Neuronal stem cell (in vitro differentiated cells): ENCODE measurements at regions not wholly inside any gene's neighbourhood (a gene's known extent, or its start where the extent isn't known, plus 50 kb on each side); places are given as distances from the start of the nearest gene placed in this dataset.

Experiments used
- DNase-seq: peaks from one replicate; pipeline ENCODE4 v3.0.0-alpha.2; 2013; ENCODE audit warnings: low spot score
- H2AFZ ChIP-seq: one replicate; pipeline ENCODE4 v1.6.1; 2013; ENCODE audit warnings: mild to moderate bottlenecking, low read length, inconsistent platforms
- H2AK5ac ChIP-seq: 2 replicates; pipeline ENCODE4 v1.6.1; 2013; ENCODE audit warnings: low read depth, mild to moderate bottlenecking, inconsistent platforms, low read length, moderate library complexity, mixed read lengths
- H2BK120ac ChIP-seq: 2 replicates; pipeline ENCODE4 v1.6.1; 2013; ENCODE audit warnings: low read depth, mild to moderate bottlenecking, inconsistent platforms, low read length, moderate library complexity, mixed read lengths
- H2BK12ac ChIP-seq: one replicate; pipeline ENCODE4 v1.6.1; 2013; ENCODE audit warnings: low read length, inconsistent platforms
- H2BK15ac ChIP-seq: 2 replicates; pipeline ENCODE4 v1.6.1; 2013; ENCODE audit warnings: mild to moderate bottlenecking, low read length, inconsistent platforms, mixed read lengths
- H2BK5ac ChIP-seq: one replicate; pipeline ENCODE4 v1.6.1; 2013; ENCODE audit warnings: inconsistent platforms, mild to moderate bottlenecking, low read length, moderate library complexity
- H3K14ac ChIP-seq: one replicate; pipeline ENCODE4 v1.6.1; 2013; ENCODE audit warnings: low read length, inconsistent platforms
- H3K18ac ChIP-seq: 2 replicates; pipeline ENCODE4 v1.6.1; 2013; ENCODE audit warnings: low read length, inconsistent platforms
- H3K23ac ChIP-seq: 2 replicates; pipeline ENCODE4 v1.6.1; 2013; ENCODE audit warnings: low read depth, mild to moderate bottlenecking, mixed read lengths, low read length, inconsistent platforms; ENCODE audit not compliant: poor library complexity
- H3K27ac ChIP-seq: replicated peaks from 3 replicates; pipeline ENCODE4 v1.5.1; 2013; ENCODE audit warnings: low read length, inconsistent platforms
- H3K27me3 ChIP-seq, 3 experiments: 2 replicates each; pipeline ENCODE4 v1.6.1; 2013; ENCODE audit warnings: low read length in 3 of 3, mild to moderate bottlenecking in 2 of 3, inconsistent platforms in 1 of 3, low read depth in 1 of 3, mixed read lengths in 1 of 3, moderate library complexity in 1 of 3; ENCODE audit not compliant: control insufficient read depth in 3 of 3, insufficient read depth in 3 of 3
- H3K36me3 ChIP-seq, 2 donors: replicated peaks in 1 of 2; 2 replicates each; pipeline ENCODE4 v1.6.1; 2013; ENCODE audit warnings: low read length in 2 of 2; ENCODE audit not compliant: control insufficient read depth in 2 of 2, insufficient read depth in 2 of 2
- H3K4ac ChIP-seq: 2 replicates; pipeline ENCODE4 v1.6.1; 2013; ENCODE audit warnings: inconsistent platforms, mild to moderate bottlenecking, low read length, moderate library complexity
- H3K4me1 ChIP-seq, 2 donors: 1 replicate in 1 of 2; 2 replicates in 1 of 2; pipeline ENCODE4 v1.6.1; 2013; ENCODE audit warnings: low read length in 2 of 2, low read depth in 1 of 2; ENCODE audit not compliant: control insufficient read depth in 2 of 2, insufficient read depth in 1 of 2
- H3K4me2 ChIP-seq: one replicate; pipeline ENCODE4 v1.6.1; 2013; ENCODE audit warnings: mild to moderate bottlenecking, low read length, inconsistent platforms; ENCODE audit not compliant: insufficient read depth, poor library complexity, severe bottlenecking
- H3K4me3 ChIP-seq, 2 donors: 2 replicates each; pipeline ENCODE4 v1.5.1; 2013; ENCODE audit warnings: low read length in 2 of 2, mild to moderate bottlenecking in 2 of 2, inconsistent platforms in 1 of 2, moderate library complexity in 1 of 2
- H3K79me1 ChIP-seq: one replicate; pipeline ENCODE4 v1.6.1; 2013; ENCODE audit warnings: low read depth, mild to moderate bottlenecking, inconsistent platforms, low read length, moderate library complexity
- H3K9ac ChIP-seq: one replicate; pipeline ENCODE4 v1.6.1; 2013; ENCODE audit warnings: mild to moderate bottlenecking, low read depth, low read length, inconsistent platforms; ENCODE audit not compliant: poor library complexity
- H3K9me3 ChIP-seq, 2 donors: replicated peaks in 1 of 2; 2 replicates each; pipeline versions ENCODE3 to v1.6.1; 2013; ENCODE audit warnings: low read length in 2 of 2, mild to moderate bottlenecking in 2 of 2, inconsistent platforms in 1 of 2, low read depth in 1 of 2, mixed read lengths in 1 of 2, moderate library complexity in 1 of 2; ENCODE audit not compliant: control insufficient read depth in 2 of 2, insufficient read depth in 1 of 2
- H4K8ac ChIP-seq: one replicate; pipeline ENCODE4 v1.6.1; 2013; ENCODE audit warnings: low read depth, mild to moderate bottlenecking, inconsistent platforms, low read length, moderate library complexity
- H4K91ac ChIP-seq: one replicate; pipeline ENCODE4 v1.6.1; 2013; ENCODE audit warnings: low read length, low read depth, mild to moderate bottlenecking, inconsistent platforms; ENCODE audit not compliant: poor library complexity
- whole genome bisulfite sequencing, 2 donors: extraction: QIAGEN DNeasy Blood & Tissue Kit; methylation state at CpG; one replicate each; pipeline ENCODE4 v1.1.7; 2013; ENCODE audit warnings: missing lambda C conversion rate in 2 of 2, mixed read lengths in 1 of 2; ENCODE audit not compliant: insufficient read length in 2 of 2, insufficient replicate concordance in 1 of 2; ENCODE audit errors: extremely low coverage in 2 of 2; 5-methylcytosine and 5-hydroxymethylcytosine counted together

DNA sequence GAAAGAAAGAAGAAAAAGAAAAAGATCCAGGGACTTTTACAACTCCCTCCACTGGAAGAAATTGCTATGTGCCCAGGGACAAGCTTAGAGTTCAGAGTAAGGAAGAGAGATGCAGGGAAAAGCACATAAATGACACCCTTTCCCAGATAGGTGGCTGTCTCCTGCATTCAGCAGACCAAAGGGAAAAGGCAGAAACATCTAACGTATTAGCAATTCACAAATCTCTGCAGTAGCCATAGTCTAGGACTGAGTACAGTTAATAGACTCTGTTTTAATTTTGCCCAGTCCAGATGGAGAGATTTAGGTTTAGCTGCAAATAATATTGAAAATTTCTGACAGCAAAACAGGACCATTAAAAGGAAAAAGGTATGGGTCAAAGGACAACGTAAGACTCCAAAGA, 71.3 kb upstream of the TNFRSF21 start:
- no peak overlapping the region for H3K27ac ChIP-seq
- no peak overlapping the region for H2BK12ac ChIP-seq
- no peak overlapping the region for H2BK15ac ChIP-seq
- H3K9me3 ChIP-seq = no peaks in the 10 kb centered on the region
- no peak overlapping the region for H3K4me2 ChIP-seq
- H3K79me1 ChIP-seq = no peaks in the 10 kb centered on the region
- H3K27me3 ChIP-seq = no peaks in the 10 kb centered on the region
- no peak overlapping the region for H3K9ac ChIP-seq
- no peak overlapping the region for H3K23ac ChIP-seq
- no peak overlapping the region for H3K4me3 ChIP-seq
- H2AFZ ChIP-seq = no peak overlapping the region
- no peak overlapping the region for H3K14ac ChIP-seq
- no peak overlapping the region for H3K18ac ChIP-seq
- no peak overlapping the region for H3K4ac ChIP-seq
- H3K36me3 ChIP-seq = no peaks in the 10 kb centered on the region
- H2BK120ac ChIP-seq = no peak overlapping the region
- WGBS, 2 donors = no CpG with 5 or more reads among the region's 2 CpGs
- H4K8ac ChIP-seq = no peak overlapping the region
- DNase-seq = no peak
- no peak overlapping the region for H4K91ac ChIP-seq
- H2AK5ac ChIP-seq = no peak overlapping the region
- H2BK5ac ChIP-seq = no peak overlapping the region
- H3K4me1 ChIP-seq = no peaks in the 10 kb centered on the region

- no CpG with 5 or more reads among the region's 1 CpG for WGBS, 2 donors
Measured at GRCh38 chr6:47383360-47383759, 73.7 kb upstream of the TNFRSF21 start.

DNA sequence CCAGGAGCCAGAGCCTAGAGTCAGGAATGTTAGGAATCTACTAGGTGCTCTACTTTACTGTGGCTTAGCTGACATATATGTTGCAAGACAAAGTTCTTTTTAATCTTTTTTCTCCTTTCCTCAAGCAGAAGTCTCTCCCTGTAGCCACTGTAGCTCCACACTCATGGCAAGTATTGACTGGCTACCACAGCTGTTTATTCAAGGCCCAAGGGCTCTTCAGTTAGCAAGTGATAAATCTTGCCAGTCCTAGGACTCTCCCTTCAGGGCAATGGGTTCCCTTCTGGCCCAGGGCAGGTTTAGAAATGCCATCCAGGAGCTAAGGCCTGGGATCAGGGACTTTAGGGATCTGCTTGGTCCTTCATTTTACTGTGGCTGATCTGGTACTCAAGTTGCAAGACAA, 82.0 kb upstream of the TNFRSF21 start:
- Histone ChIP-seq H3K27me3 (no peaks in the 10 kb centered on the region), H3K4me2 (no peak overlapping the region), H2BK15ac (no peak overlapping the region), H3K14ac (no peak overlapping the region), H3K9me3 (no peaks in the 10 kb centered on the region), H2BK5ac (no peak overlapping the region), H3K36me3 (no peaks in the 10 kb centered on the region), H2BK120ac (no peak overlapping the region), H3K9ac (no peak overlapping the region), H3K79me1 (no peaks in the 10 kb centered on the region), H3K27ac (no peak overlapping the region), H2AK5ac (no peak overlapping the region), H3K18ac (no peak overlapping the region), H2BK12ac (no peak overlapping the region), H4K91ac (no peak overlapping the region), H3K4me1 (no peaks in the 10 kb centered on the region), H3K4ac (no peak overlapping the region), H4K8ac (no peak overlapping the region), H3K4me3 (no peak overlapping the region), H3K23ac (no peak overlapping the region), H2AFZ (no peak overlapping the region)
- no peak for DNase-seq

More at GRCh38 chr6:47383360-47383759, 73.7 kb upstream of the TNFRSF21 start:
- Histone ChIP-seq H4K91ac (no peak overlapping the region), H2BK15ac (no peak overlapping the region), H3K27me3 (no peaks in the 10 kb centered on the region), H3K79me1 (no peaks in the 10 kb centered on the region), H3K4me2 (no peak overlapping the region), H3K4me1 (no peaks in the 10 kb centered on the region), H3K9ac (no peak overlapping the region), H2BK12ac (no peak overlapping the region), H3K18ac (no peak overlapping the region), H3K9me3 (no peaks in the 10 kb centered on the region), H3K36me3 (no peaks in the 10 kb centered on the region), H3K23ac (no peak overlapping the region), H4K8ac (no peak overlapping the region), H3K4ac (no peak overlapping the region), H3K27ac (no peak overlapping the region), H3K4me3 (no peak overlapping the region), H2AFZ (no peak overlapping the region), H3K14ac (no peak overlapping the region), H2AK5ac (no peak overlapping the region), H2BK5ac (no peak overlapping the region), H2BK120ac (no peak overlapping the region)
- DNase-seq = no peak

DNA sequence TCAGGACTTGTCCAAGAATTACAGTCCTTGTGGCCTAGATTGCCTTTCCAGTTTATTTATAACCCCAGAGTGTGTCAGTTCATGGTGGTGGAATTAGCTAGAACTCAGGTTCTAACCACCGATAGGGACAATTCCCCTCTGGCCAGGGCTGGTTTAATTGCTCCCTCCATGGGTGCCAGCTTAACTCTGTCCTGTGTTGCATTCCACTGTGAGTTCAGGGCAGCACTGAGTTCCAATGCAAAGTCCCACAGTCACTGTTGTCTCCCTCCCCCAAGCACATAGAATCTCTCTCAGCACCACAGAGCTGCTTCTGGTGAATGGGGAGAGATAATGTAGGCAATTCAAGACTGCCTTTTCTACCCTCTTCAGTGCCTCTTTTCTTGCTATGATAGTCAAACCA, 82.5 kb upstream of the TNFRSF21 start:
- H2AFZ ChIP-seq = no peak overlapping the region
- no peak overlapping the region for H4K91ac ChIP-seq
- DNase-seq = no peak
- H3K9ac ChIP-seq = no peak overlapping the region
- no peak overlapping the region for H3K27ac ChIP-seq
- H2BK12ac ChIP-seq = no peak overlapping the region
- no peak overlapping the region for H2BK15ac ChIP-seq
- no peak overlapping the region for H3K18ac ChIP-seq
- H3K9me3 ChIP-seq = no peaks in the 10 kb centered on the region
- no peaks in the 10 kb centered on the region for H3K27me3 ChIP-seq
- H3K4me1 ChIP-seq = no peaks in the 10 kb centered on the region
- no peak overlapping the region for H2BK120ac ChIP-seq
- no peak overlapping the region for H2BK5ac ChIP-seq
- H3K4me3 ChIP-seq = no peak overlapping the region
- H3K4me2 ChIP-seq = no peak overlapping the region
- H3K79me1 ChIP-seq = no peaks in the 10 kb centered on the region
- no peak overlapping the region for H3K4ac ChIP-seq
- WGBS, 2 donors = no CpG with 5 or more reads among the region's 1 CpG
- H3K36me3 ChIP-seq = no peaks in the 10 kb centered on the region
- no peak overlapping the region for H2AK5ac ChIP-seq
- H3K14ac ChIP-seq = no peak overlapping the region
- no peak overlapping the region for H3K23ac ChIP-seq
- H4K8ac ChIP-seq = no peak overlapping the region
